GM21529 (cell line): ENCODE measurements at regions not wholly inside any gene's neighbourhood (a gene's known extent, or its start where the extent isn't known, plus 50 kb on each side); places are given as distances from the start of the nearest gene placed in this dataset.
A peak's percentile ranks its signal among the peaks of the same experiment; 100 is the strongest.

Experiments
- ATAC-seq: cut with Tn5 transposase; IDR thresholded peaks from one replicate; pipeline ENCODE4 v1.9.1; 2021; ENCODE audit not compliant: unreplicated experiment

- ATAC-seq, result no peak
These were observed 197.1 kb upstream of the KBTBD8 start for GRCh38 chr3:66800941-66801545.

GRCh38 chr3:66803206-66803605, 194.9 kb upstream of the KBTBD8 start:
- ATAC-seq, result no peak

- no peak for ATAC-seq
These were observed 194.1 kb upstream of the KBTBD8 start for GRCh38 chr3:66803721-66804695.

- ATAC-seq, result no peak
These were observed 189.1 kb upstream of the KBTBD8 start for GRCh38 chr3:66808891-66809594.

DNA sequence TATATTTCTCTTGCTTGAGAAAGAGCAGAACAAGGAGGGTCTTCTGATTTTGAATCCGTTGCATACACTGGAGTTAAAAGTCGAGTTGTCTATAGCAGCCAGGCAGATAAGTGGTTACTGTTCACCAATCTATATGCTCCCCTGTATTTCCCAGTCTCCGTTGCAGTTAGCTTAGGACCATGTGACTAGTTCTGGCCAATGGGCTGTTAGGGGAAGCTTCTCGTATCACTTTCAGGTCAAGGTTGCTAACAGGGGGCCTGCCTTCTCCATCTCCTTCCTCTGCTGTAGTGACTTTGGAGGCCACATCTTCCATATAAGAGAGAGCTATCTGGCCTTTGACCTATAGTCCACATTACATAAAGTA, 188.5 kb upstream of the KBTBD8 start:
- no peak for ATAC-seq

DNA sequence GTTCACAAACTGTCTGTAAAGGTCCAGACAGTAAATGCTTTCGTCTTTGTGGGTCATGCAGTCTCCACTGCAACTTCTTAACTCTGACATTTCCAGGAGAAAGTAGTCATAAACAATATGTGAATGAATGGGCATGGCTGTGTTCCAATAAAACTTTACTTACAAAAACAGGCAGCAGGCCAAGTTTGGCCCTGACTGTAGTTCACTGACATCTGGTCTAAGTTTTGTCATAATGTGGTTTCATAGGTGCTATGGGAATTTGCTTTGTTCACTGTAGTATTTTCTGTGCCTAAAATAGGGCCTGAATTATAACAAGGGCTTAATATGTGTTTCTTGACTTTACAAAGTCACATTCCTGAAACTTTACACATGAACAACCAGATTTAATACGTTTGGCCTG, 186.0 kb upstream of the KBTBD8 start:
- no peak for ATAC-seq

DNA sequence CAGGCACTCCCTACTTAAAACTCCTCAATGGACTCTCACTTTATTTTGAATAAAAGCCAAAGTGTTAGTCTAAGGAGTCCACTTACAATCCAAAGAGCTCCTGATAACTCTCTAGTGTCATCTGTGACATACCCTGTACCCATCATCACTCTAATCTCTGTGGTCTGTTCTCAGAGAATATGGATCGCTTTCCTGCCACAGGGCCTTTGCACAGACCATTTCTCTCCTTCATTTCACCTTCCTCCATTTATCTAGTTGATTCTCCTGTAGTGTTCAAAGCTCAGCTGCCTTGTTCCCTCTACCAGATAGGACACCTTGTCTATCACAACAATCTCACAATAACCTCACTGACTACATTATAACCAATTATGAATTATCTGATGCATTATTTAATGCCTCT, 185.4 kb upstream of the KBTBD8 start:
- no peak for ATAC-seq

DNA sequence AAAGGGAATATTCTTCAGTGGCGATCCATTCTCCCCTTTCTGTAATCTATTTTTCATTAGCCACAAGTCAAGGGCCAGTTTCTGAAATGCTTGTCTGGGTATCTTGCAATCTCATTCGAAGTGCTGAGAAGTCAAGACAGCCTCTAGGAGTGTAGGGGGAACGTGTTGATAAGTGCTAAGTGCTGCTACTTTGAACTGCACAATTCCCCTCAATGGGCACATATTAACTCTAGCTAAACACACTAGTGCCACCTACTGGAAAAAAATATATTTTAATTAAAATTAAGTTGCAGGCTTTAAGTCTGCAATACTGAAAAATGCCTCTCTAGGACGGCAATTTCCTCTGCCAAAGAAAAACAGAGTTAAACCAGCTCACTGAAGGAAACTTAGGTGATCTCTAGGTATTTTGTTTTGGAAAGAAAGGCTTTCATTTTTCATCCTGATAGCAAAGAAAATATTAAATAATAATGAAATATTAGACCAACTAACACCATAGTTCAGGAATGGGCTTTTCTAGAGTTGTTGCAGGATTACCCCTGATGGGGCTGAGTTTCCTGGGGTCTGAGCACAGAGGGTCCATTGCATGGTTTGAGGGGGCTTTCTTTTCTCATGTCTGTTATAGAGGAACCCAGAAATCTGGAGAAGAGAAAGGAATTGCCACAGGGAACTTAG, 181.9 kb upstream of the KBTBD8 start:
- ATAC-seq, result peak; percentile 67

- ATAC-seq, result no peak
These were observed 180.1 kb upstream of the KBTBD8 start for GRCh38 chr3:66817951-66818557.

DNA sequence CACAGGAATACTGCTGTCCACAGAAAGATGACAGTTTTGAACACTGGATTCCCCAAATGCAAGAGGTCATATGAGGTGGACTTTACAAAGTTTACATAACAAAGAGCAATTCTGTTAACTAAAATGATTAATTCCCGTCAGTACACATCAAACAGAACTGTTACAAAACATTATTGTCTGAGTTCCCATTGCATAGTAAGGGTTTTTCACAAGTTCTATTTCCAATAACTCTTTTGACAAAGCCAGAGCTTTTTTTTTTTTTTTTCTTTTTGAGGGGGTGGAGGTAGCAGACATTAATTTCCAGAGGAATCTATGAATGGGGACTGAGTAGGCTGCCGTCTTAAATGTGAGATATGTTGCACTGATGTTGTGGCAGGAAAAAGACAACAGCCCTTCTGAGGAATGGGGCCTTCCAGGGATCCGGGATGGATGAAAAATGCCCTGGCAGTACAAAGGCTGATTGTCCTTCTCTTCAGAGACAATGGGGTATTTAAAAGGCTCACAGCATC, 178.1 kb upstream of the KBTBD8 start:
- no peak for ATAC-seq

GRCh38 chr3:66822186-66823008, 175.7 kb upstream of the KBTBD8 start:
- peak; percentile 93 for ATAC-seq

DNA sequence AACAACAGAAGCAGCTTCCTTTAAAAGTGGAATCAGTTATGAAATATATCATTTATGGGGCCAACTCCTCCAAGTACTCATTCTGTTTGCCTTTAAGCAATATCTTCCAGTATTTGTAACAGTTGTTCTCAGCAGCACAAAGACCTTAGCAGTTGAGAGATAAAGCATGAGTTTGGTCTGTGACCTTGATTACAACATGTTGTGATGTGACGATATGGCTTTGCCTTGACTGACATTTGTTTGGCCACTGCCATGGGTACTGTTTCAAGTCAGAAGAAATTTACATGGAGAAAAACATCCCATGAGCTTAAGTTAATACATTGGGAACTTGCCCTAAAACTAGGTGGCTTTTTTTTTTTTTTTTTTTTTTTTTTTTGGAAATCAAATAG, 175.1 kb upstream of the KBTBD8 start:
- no peak for ATAC-seq

GRCh38 chr3:66823532-66823931, 174.6 kb upstream of the KBTBD8 start:
- no peak for ATAC-seq

- no peak for ATAC-seq
These were observed 172.7 kb upstream of the KBTBD8 start for GRCh38 chr3:66825375-66825774.

DNA sequence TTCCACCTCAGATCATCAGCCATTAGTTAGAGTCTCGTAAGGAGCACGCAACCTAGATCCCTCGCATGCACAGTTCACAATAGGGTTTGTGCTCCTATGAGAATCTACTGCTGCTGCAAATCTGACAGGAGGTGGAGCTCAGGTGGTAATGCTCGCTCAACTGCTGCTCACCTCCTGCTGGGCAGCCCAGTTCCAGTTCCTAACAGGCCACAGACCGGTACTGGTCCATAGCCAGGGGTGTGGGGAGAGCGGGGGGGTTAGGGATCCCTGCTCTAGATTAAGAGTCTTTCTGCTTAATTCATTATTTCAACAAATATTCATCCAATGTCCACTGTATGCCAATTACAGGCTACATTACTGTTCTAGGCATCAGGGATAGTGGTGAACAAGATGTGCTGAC, 170.4 kb upstream of the KBTBD8 start:
- ATAC-seq, result no peak

GRCh38 chr3:66828303-66828702, 169.8 kb upstream of the KBTBD8 start:
- ATAC-seq, result no peak

DNA sequence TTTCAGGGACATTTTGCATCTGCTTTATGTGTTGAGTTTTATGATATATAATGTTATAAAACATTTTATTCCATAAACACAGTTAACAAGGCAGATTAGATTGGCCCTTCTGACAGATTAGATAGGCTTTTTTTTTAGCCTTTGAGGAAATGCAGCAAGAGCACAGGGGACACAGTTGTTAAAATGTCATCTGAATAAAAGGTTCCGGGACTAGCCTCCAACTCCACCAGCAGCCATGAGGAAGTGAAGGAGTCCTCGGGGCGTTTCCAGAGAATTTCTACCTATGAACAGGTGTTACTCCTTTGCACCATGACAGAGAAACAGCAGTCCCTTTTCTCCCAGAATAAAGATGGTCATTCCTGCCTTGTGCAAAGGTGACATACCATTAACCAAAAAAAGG, 167.8 kb upstream of the KBTBD8 start:
- no peak for ATAC-seq

DNA sequence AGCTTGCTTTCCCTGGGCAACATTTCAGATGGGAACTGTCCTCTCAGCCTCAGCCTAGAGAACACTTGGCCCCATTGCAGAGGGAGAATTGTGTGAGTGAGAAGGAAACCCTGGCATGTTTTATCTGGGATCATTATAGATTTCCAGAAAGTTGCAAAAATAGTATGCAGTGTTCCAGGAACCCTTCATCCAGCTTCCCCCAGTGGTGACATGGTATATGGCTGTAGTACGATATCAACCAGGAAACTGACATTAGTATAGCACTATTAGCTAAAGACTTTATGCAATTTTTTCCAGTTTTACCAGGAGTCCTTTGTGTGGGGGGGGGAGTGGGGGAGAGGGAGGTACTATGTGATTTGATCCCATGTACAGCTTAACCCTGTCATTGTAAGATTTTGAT, 166.2 kb upstream of the KBTBD8 start:
- no peak for ATAC-seq

DNA sequence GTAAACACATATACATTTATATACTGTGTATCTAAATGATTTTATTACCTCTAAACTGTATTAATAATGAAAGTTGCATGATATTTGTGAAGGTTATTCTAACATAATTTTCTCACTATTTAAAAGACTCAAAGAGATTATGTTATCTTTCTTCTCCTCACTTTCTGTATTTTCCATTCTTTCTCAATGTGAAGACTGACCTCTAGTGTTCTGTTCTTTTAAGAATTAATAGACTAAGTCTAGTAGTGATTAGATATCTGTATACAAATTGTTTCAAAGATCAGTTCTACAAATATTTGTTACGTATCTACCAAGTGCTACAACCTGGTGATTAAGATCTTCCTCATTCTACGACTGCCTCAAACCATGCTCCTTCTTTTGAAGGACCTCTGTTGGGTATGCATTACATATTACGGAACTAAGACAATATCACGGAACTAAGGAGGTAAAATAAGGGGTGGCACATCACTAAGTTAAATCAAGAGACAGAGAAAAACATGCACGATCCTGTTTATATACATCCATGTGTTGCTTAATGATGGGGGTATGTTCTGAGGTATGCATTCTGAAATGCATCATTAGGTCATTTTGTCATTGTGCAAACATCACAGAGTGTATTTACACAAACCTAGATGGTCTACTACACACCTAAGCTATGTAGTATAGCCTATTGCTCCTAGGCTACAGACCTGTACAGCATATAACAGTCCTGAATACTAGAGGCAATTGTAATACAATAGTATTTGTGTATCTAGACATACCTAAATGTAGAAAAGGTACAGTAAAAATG, 161.5 kb upstream of the KBTBD8 start:
- ATAC-seq, result no peak
